Activated naive CD8-positive, alpha-beta T cell (primary cell): ENCODE measurements at regions not wholly inside any gene's neighbourhood (a gene's known extent, or its start where the extent isn't known, plus 50 kb on each side); places are given as distances from the start of the nearest gene placed in this dataset.
"Not testable (repeated sequence)": the region's sequence is repeated elsewhere in the genome, so short reads cannot be mapped to it uniquely, and the experiment has no call there.

Experiments used
- H3K27ac Mint-ChIP-seq: one replicate; pipeline ENCODE4 v1.8.0; 2021; ENCODE audit warnings: mixed read lengths
- H3K27me3 Mint-ChIP-seq: one replicate; pipeline ENCODE4 v1.8.0; 2021; ENCODE audit warnings: mixed read lengths
- H3K36me3 Mint-ChIP-seq: one replicate; pipeline ENCODE4 v1.8.0; 2021; ENCODE audit warnings: mixed read lengths
- H3K4me1 Mint-ChIP-seq: one replicate; pipeline ENCODE4 v1.8.0; 2021; ENCODE audit warnings: low read depth, mixed read lengths
- H3K4me3 Mint-ChIP-seq: one replicate; pipeline ENCODE4 v1.8.0; 2021; ENCODE audit warnings: mild to moderate bottlenecking, mixed read lengths
- H3K9me3 Mint-ChIP-seq: one replicate; pipeline ENCODE4 v1.8.0; 2021; ENCODE audit warnings: low read depth, mixed read lengths

DNA sequence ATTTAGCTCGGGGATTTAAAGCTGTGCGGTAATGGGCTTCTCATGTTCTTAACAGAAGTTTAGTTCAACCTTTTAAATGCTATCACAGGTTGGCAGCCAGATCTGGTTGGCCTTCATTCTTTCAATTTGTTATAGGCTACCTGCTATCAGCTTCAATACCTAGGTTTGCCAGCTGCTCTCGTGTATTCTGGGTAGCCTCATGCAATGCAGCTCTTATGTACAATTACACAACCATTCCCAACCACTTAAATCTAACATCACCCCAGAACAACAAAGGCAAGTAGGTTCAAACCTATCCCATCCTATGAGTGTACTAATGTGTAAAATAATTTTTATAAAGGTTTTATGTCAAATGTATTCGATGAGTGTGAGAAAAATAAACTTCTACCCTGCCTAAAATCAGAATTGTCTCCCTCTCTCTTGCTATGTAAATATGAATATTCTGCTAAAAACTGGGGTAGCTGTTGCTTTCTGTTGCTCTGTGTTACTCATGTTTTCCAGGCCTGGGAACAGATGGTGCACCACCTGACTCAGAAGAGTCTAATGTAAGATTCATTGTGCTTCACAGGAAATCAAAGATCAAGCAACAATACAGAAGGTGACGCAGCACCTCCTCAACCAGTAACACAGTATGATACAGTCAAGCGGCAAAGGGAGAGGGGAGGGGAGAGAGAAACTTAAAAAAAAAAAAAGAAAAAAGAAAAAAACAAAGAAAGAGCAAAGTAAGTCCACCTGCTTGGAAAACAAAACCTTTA lies 188.6 kb downstream of the ETV1 start:
- no peaks in the 10 kb centered on the region for H3K4me1 Mint-ChIP-seq
- no peak overlapping the region for H3K27ac Mint-ChIP-seq
- no peaks in the 10 kb centered on the region for H3K36me3 Mint-ChIP-seq
- H3K9me3 Mint-ChIP-seq = no peaks in the 10 kb centered on the region
- no peak overlapping the region for H3K4me3 Mint-ChIP-seq
- H3K27me3 Mint-ChIP-seq = no peaks in the 10 kb centered on the region

DNA sequence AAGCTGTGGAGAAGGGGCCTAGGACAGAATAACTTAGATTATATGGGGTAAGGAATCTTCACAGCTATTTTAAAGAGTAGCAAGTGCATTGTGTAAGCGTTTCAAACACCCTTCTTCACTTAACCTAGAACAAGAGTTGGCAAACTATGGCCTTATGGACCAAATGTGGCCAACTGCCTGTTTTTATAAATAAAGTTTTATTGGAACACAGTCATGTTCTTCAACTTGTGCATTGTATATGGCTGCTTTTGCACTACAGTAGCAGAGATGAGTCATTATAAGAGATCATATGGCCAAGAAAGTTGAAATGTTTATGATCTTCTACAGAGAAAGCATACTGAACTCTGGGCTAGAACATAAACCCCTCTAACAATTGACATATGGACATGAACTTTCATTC lies 187.8 kb downstream of the ETV1 start:
- Mint-ChIP-seq H3K36me3 (no peaks in the 10 kb centered on the region), H3K4me1 (no peaks in the 10 kb centered on the region), H3K4me3 (no peak overlapping the region), H3K27ac (no peak overlapping the region), H3K9me3 (no peaks in the 10 kb centered on the region), H3K27me3 (no peaks in the 10 kb centered on the region)

DNA sequence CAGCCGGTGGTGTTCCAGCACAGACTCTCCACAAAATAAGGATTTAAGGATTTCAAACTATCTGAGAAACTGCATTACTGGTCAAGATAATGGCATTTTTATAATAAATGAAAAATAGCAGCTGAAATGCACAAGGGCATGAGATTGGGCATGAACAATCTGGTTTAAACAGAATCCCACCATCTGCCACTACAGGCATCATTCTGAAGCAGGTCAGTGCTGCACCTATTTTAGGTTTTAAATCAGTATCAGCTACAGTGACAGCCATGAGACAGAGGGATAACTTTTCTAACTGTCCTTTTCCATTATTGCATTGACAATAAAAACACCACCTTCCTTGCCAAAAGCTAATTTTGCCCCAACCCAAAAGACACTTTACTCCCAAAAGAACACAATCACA lies 186.8 kb downstream of the ETV1 start:
- Mint-ChIP-seq H3K9me3 (no peaks in the 10 kb centered on the region), H3K27ac (no peak overlapping the region), H3K36me3 (no peaks in the 10 kb centered on the region), H3K27me3 (no peaks in the 10 kb centered on the region), H3K4me3 (no peak overlapping the region), H3K4me1 (no peaks in the 10 kb centered on the region)

DNA sequence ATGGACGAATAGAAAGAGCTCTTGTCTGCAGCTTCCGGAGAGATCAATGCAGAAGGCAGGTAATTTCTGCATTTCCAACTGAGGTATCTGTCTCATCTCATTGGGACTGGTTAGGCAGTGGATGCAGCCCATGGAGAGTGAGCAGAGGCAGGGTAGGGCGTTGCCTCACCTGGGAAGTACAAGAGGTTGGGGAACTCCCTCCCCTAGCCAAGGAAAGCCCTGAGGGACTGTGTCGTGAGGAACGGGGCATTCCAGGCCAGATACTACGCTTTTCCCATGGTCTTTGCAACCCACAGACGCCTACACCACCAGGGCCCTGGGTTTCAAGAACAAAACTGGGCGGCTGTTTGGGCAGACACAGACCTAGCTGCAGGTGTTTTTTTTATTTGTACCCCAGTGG lies 186.3 kb downstream of the ETV1 start:
- no peaks in the 10 kb centered on the region for H3K36me3 Mint-ChIP-seq
- H3K4me3 Mint-ChIP-seq = no peak overlapping the region
- H3K27me3 Mint-ChIP-seq = no peaks in the 10 kb centered on the region
- H3K27ac Mint-ChIP-seq = no peak overlapping the region
- H3K4me1 Mint-ChIP-seq = no peaks in the 10 kb centered on the region
- no peaks in the 10 kb centered on the region for H3K9me3 Mint-ChIP-seq

DNA sequence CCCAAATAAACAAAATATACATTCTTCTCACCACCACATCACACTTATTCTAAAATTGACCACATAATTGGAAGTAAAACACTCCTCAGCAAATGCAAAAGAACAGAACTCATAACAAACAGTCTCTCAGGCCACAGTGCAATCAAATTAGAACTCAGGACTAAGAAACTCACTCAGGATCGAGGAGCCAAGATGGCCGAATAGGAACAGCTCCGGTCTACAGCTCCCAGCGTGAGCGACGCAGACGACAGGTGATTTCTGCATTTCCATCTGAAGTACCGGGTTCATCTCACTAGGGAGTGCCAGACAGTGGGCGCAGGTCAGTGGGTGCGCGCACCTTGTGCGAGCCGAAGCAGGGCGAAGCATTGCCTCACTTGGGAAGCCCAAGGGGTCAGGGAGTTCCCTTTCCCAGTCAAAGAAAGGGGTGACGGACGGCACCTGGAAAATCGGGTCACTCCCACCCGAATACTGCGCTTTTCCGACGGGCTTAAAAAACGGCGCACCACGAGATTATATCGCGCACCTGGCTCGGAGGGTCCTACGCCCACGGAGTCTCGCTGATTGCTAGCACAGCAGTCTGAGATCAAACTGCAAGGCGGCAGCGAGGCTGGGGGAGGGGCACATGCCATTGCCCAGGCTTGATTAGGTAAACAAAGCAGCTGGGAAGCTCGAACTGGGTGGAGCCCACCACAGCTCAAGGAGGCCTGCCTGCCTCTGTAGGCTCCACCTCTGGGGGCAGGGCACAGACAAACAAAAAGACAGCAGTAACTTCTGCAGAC lies 183.2 kb downstream of the ETV1 start:
- not testable (repeated sequence) for H3K9me3 Mint-ChIP-seq, H3K36me3 Mint-ChIP-seq, H3K27ac Mint-ChIP-seq, H3K27me3 Mint-ChIP-seq, H3K4me3 Mint-ChIP-seq, H3K4me1 Mint-ChIP-seq

DNA sequence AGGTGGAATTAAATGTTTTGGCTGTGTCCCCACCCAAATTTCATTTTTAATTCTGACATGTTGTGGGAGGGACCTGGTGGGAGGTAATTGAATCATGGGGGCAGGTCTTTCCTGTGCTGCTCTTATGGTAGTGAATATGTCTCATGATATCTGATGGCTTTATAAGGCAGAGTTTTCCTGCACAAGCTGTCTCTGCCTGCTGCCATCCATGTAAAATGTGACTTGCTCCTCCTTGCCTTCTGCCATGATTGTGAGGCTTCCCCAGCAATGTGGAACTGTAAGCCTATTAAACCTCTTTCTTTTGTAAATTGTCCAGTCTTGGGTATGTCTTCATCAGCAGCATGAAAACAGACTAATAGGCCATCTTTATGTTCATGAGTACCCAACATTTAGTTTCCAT lies 172.2 kb downstream of the ETV1 start:
- H3K27ac Mint-ChIP-seq, H3K4me3 Mint-ChIP-seq, H3K9me3 Mint-ChIP-seq, H3K36me3 Mint-ChIP-seq, H3K4me1 Mint-ChIP-seq, H3K27me3 Mint-ChIP-seq: not testable (repeated sequence)

DNA sequence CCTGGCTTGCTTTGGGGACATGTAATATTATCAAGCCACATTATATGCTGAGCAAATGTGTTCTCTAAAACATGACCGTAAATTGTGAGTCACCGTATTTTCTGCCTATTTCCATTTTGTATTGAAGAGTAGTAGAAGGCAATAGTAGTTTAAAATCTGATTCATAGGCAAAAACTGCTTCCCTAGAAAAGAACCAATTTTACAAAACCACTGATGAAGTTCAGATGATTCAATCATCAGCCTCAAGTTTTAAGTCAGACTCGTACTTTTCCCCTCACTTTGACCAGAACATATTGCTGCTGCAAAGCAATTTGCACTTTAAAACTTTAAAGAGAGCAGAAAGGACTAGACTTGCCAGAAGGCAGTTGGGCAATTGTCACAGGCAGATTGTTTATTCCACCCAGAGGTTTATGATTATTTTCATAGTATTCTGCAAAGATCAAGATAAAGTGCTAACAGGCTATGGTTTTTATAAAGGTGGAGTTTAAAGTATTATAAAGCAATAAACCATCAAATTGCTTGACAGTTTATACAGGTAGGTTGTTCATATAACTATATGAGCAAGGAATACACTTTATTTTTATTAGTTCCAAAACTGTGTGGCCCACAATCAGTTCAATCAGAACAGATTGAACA lies 168.2 kb downstream of the ETV1 start:
- H3K36me3 Mint-ChIP-seq = no peaks in the 10 kb centered on the region
- peaks cover 4% of the 10 kb centered on the region for H3K9me3 Mint-ChIP-seq
- no peak overlapping the region for H3K27ac Mint-ChIP-seq
- H3K4me3 Mint-ChIP-seq = no peak overlapping the region
- H3K4me1 Mint-ChIP-seq = no peaks in the 10 kb centered on the region
- H3K27me3 Mint-ChIP-seq = no peaks in the 10 kb centered on the region

DNA sequence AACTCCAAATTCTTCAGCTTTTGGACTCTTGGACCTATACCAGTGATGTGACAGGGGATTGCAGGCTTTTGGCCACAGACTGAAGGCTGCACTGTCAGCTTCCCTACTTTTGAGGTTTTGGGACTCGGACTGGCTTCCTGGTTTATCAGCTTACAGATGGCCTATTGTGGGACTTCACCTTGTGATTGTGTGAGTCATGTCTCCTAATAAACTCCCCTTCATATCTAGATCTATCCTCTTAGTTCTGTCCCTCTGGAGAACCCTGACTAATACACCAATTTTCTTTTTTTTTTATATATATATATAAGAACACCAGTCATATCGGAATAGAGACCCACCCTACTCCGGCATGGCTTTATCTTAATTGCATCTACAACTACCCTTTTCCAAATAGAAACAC lies 166.8 kb downstream of the ETV1 start:
- H3K27me3 Mint-ChIP-seq = no peaks in the 10 kb centered on the region
- no peaks in the 10 kb centered on the region for H3K9me3 Mint-ChIP-seq
- no peaks in the 10 kb centered on the region for H3K4me1 Mint-ChIP-seq
- no peaks in the 10 kb centered on the region for H3K36me3 Mint-ChIP-seq
- no peak overlapping the region for H3K4me3 Mint-ChIP-seq
- H3K27ac Mint-ChIP-seq = no peak overlapping the region

DNA sequence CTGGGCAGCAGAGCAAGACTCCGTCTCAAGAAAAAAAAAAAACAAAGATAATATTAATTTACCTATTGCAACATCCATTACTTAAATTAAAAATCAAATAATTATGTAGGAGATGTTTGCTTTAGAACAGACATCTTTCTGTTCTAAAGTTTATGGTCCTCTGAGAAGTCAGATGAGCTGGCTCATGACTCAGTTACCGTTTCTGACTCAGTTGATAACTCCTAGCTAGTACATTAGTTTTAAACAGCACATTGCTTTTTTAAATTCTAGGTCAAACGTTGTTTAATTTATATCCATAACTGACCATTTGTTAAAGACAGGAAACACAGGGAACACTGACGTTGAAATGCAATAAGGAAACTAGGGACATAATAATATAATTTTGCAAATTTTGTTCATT lies 162.7 kb downstream of the ETV1 start:
- Mint-ChIP-seq H3K4me1 (no peaks in the 10 kb centered on the region), H3K9me3 (no peaks in the 10 kb centered on the region), H3K4me3 (no peak overlapping the region), H3K27me3 (no peaks in the 10 kb centered on the region), H3K27ac (no peak overlapping the region), H3K36me3 (no peaks in the 10 kb centered on the region)

DNA sequence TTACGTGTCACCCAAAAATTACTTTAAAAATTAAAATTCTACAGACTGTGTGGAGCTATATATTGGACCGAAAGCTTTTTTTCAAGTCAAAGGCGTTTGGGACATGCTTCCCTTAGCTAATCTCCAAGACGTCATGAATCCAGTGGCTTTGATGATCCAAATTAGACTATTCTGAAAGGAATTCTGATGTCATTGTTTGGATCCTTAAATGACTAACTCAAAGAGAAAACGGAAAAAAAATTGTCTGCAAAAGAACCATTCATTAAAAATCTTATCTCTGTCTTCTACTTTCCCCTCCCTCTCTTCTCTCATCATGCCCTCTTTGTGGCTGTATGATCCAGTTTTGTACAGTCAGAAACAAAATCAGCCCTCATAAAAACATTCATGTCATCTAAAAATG lies 161.8 kb downstream of the ETV1 start:
- H3K4me1 Mint-ChIP-seq = no peaks in the 10 kb centered on the region
- no peak overlapping the region for H3K4me3 Mint-ChIP-seq
- no peak overlapping the region for H3K27ac Mint-ChIP-seq
- no peaks in the 10 kb centered on the region for H3K9me3 Mint-ChIP-seq
- no peaks in the 10 kb centered on the region for H3K27me3 Mint-ChIP-seq
- H3K36me3 Mint-ChIP-seq = no peaks in the 10 kb centered on the region

DNA sequence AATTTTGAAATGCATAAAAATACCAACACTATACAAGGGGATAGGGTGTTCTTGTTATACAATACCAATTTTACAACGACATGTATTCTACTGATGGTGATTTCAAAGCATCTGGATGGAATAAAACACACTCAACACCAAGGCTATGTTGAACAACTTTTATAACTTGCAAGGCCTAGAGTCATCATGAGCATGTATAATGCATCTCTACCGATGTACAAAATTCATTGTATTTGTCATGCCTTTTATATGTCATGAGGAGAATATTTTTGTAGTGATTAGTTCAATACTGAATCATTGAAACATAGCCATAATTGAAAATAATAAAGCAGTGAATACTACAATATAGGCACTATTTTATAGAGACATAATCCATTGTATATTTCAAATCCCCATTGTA lies 160.2 kb downstream of the ETV1 start:
- Mint-ChIP-seq H3K27me3 (no peaks in the 10 kb centered on the region), H3K36me3 (no peaks in the 10 kb centered on the region), H3K4me1 (no peaks in the 10 kb centered on the region), H3K4me3 (no peak overlapping the region), H3K9me3 (no peaks in the 10 kb centered on the region), H3K27ac (no peak overlapping the region)

DNA sequence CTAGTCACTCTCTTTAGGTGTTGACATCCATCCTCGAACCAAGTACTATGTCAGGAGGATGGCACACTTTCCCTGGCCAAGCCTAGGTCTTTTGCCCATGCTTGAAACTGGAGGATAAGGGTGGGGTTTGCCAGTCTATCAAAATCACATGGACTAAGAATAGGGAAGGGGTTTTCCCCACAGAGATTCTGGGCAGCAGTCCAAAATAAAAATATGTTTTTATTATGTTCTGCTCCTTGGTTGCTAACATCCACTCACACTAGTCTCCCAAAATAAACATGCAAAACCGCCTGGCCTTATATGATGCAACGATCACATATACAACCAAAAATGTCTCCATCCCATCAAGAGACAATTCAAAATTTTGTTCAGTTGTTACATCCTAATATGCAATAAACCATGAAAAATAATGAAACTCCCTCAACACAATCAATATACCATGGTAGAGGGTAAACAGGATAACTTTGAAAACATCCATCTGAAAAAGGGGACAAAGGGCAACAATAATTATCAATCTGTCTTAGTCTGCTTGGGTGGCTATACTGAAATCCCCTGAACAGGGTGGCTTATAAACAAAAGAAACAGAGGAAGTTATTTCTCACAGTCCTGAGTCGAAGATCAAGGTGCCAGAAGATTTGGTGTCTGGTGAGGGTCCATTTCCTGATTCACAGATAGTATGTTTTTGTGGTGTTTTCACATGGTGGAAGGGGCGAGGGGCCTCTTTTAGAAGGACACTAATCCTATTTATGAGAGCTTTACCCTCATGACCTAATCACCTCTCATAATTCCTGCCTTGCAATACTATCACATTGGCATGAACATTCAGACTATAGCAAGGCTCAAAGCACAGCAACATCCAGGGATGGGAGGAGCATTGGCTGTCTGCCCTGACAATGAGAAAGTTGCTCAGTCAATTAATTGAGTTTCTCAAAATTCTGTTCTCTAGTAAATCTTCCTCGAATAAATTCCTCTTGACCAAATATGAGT lies 159.3 kb downstream of the ETV1 start:
- Mint-ChIP-seq H3K9me3 (no peaks in the 10 kb centered on the region), H3K27ac (no peak overlapping the region), H3K27me3 (no peaks in the 10 kb centered on the region), H3K36me3 (no peaks in the 10 kb centered on the region), H3K4me3 (no peak overlapping the region), H3K4me1 (no peaks in the 10 kb centered on the region)

DNA sequence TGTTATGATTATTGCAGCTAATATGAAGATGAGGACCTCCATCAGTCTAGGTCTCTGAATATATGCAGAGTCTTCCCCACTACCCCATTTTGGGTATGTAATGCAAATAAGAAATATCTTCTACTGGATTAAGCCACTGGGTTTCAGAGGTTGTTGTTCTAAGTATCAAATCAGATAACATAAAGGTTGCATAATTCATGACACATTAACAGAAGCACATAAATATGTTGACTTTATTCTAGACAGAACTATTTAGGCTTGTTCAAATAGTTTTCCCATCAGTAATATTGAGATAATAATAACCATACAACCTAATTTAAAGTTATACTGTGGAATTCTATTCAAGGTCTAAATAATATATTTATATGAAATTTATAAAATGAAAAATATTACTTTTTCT lies 157.1 kb downstream of the ETV1 start:
- no peaks in the 10 kb centered on the region for H3K27me3 Mint-ChIP-seq
- H3K27ac Mint-ChIP-seq = no peak overlapping the region
- H3K4me1 Mint-ChIP-seq = no peaks in the 10 kb centered on the region
- no peak overlapping the region for H3K4me3 Mint-ChIP-seq
- H3K36me3 Mint-ChIP-seq = no peaks in the 10 kb centered on the region
- H3K9me3 Mint-ChIP-seq = no peaks in the 10 kb centered on the region

DNA sequence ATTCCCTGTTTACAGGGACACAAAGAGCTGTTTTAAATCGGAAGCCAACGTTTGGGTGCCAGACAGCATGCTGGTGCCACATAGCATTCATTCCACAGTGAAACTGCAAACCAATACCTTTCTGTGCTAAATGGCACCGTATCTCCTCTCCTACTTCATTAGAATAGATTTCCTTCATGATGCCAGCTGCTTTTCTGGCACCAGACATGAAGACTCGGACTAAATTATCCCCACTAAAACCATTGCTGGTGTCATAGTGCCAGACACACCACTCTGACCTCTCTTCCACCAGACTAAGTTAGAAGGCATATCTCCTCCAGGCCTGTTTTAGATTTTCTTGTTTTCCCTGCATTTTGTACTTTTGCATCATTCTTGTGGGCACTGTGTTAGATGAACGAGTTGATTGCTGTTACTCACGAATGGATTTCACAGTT lies 155.1 kb downstream of the ETV1 start:
- Mint-ChIP-seq H3K27me3 (peaks cover 2% of the 10 kb centered on the region), H3K9me3 (no peaks in the 10 kb centered on the region), H3K36me3 (peaks cover 2% of the 10 kb centered on the region), H3K4me1 (no peaks in the 10 kb centered on the region), H3K27ac (no peak overlapping the region), H3K4me3 (no peak overlapping the region)

DNA sequence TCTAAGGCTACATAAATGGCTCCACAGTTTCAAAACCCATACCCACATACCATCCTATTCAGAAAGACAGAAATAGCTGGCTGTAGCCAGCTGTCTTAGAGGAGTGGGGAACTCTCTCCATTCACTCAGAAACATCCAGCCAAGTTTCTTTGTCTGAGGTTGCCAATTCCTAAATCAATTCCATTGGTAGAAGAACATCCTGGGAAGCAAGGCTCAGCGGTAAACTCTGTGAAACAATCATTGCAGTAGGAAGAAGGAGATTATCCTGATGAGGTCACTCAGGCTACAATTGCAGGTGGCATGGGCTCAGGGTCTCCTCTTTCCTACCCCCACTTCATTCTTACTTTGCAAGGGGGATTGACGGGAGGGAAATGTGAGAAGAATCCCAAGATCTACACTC lies 154.0 kb downstream of the ETV1 start:
- no peak overlapping the region for H3K27ac Mint-ChIP-seq
- H3K36me3 Mint-ChIP-seq = peaks cover 2% of the 10 kb centered on the region
- no peaks in the 10 kb centered on the region for H3K9me3 Mint-ChIP-seq
- no peak overlapping the region for H3K4me3 Mint-ChIP-seq
- H3K27me3 Mint-ChIP-seq = peaks cover 2% of the 10 kb centered on the region
- no peaks in the 10 kb centered on the region for H3K4me1 Mint-ChIP-seq
